ENCODE measurements at regions not wholly inside any gene's neighbourhood (a gene's known extent, or its start where the extent isn't known, plus 50 kb on each side); places are given as distances from the start of the nearest gene placed in this dataset.
"Not testable (repeated sequence)": the region's sequence is repeated elsewhere in the genome, so short reads cannot be mapped to it uniquely, and the experiment has no call there.

DNA sequence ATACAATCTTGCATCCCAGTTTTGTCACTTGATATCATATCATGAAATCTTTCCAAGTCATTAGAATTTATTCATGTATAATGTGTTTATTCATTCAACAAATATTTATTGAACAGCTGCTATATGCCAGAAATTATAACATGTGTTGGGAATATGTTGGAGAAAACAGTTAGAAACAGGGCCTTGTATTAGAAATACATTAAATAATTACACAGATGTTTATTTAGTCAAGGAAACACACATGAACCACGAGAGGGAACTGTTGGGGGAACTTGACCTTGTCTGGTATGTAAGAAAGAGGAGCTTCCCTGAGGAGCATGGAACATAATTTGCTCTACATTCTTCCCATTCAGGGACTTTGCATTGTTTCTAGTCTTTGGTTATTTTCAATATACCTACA is 191.7 kb upstream of the FRMD6 start:
- Histone ChIP-seq H3K36me3 (ENCODE audit: control insufficient read depth in 4 of 4, insufficient read depth in 4 of 4, low read length in 3 of 4) (no peaks in the 10 kb centered on the region), H3K4me3 (ENCODE audit: control insufficient read depth in 1 of 7, extremely low read depth in 1 of 7, insufficient read depth in 4 of 7, low read depth in 2 of 7, low read length in 6 of 7) (no peak overlapping the region), H3K27ac (ENCODE audit: insufficient read depth in 1 of 2, low read depth in 1 of 2, low read length in 2 of 2, poor library complexity in 1 of 2, severe bottlenecking in 2 of 2) (no peak overlapping the region), H3K27me3 (replicated peaks in 2 of 5; ENCODE audit: control insufficient read depth in 4 of 5, insufficient read depth in 5 of 5, low read length in 4 of 5) (no peaks in the 10 kb centered on the region), H3K9me3 (ENCODE audit: control extremely low read depth in 1 of 5, control insufficient read depth in 4 of 5, insufficient read depth in 2 of 5, low read depth in 1 of 5, low read length in 4 of 5) (peaks cover 0 to 2% (median 0%) of the 10 kb centered on the region in 5 experiments), H3K4me1 (ENCODE audit: control extremely low read depth in 1 of 4, control insufficient read depth in 4 of 4, insufficient read depth in 4 of 4, low read length in 3 of 4) (no peaks in the 10 kb centered on the region)
- POLR2A ChIA-PET = no interaction called here
- DNase-seq = no peak
- WGBS (ENCODE audit: insufficient coverage) = no CpG with 5 or more reads among the region's 1 CpG
- CTCF ChIA-PET = no interaction called here

- H3K27ac ChIP-seq (ENCODE audit: insufficient read depth in 1 of 2, low read depth in 1 of 2, low read length in 2 of 2, poor library complexity in 1 of 2, severe bottlenecking in 2 of 2) = no peak overlapping the region
- DNase-seq = no peak
- WGBS (ENCODE audit: insufficient coverage) = 83% methylated on average over 2 of the region's 3 CpGs
- ChIA-PET POLR2A (no interaction called here), CTCF (no interaction called here)
- no peaks in the 10 kb centered on the region for H3K9me3 ChIP-seq (ENCODE audit: control extremely low read depth in 1 of 5, control insufficient read depth in 4 of 5, insufficient read depth in 2 of 5, low read depth in 1 of 5, low read length in 4 of 5)
- H3K36me3 ChIP-seq (ENCODE audit: control insufficient read depth in 4 of 4, insufficient read depth in 4 of 4, low read length in 3 of 4) = no peaks in the 10 kb centered on the region
- no peak overlapping the region for H3K4me3 ChIP-seq (ENCODE audit: control insufficient read depth in 1 of 7, extremely low read depth in 1 of 7, insufficient read depth in 4 of 7, low read depth in 2 of 7, low read length in 6 of 7)
- H3K27me3 ChIP-seq (replicated peaks in 2 of 5; ENCODE audit: control insufficient read depth in 4 of 5, insufficient read depth in 5 of 5, low read length in 4 of 5) = no peaks in the 10 kb centered on the region
- no peaks in the 10 kb centered on the region for H3K4me1 ChIP-seq (ENCODE audit: control extremely low read depth in 1 of 4, control insufficient read depth in 4 of 4, insufficient read depth in 4 of 4, low read length in 3 of 4)
These were observed 189.5 kb upstream of the FRMD6 start for GRCh38 chr14:51462182-51462581.

- DNase-seq = no peak
- POLR2A ChIA-PET = no interaction called here
- no peak overlapping the region for H3K4me3 ChIP-seq (ENCODE audit: control insufficient read depth in 1 of 7, extremely low read depth in 1 of 7, insufficient read depth in 4 of 7, low read depth in 2 of 7, low read length in 6 of 7)
- no peaks in the 10 kb centered on the region for H3K36me3 ChIP-seq (ENCODE audit: control insufficient read depth in 4 of 4, insufficient read depth in 4 of 4, low read length in 3 of 4)
- H3K9me3 ChIP-seq (ENCODE audit: control extremely low read depth in 1 of 5, control insufficient read depth in 4 of 5, insufficient read depth in 2 of 5, low read depth in 1 of 5, low read length in 4 of 5) = no peaks in the 10 kb centered on the region
- no peaks in the 10 kb centered on the region for H3K4me1 ChIP-seq (ENCODE audit: control extremely low read depth in 1 of 4, control insufficient read depth in 4 of 4, insufficient read depth in 4 of 4, low read length in 3 of 4)
- CTCF ChIA-PET = no interaction called here
- H3K27me3 ChIP-seq (replicated peaks in 2 of 5; ENCODE audit: control insufficient read depth in 4 of 5, insufficient read depth in 5 of 5, low read length in 4 of 5) = no peaks in the 10 kb centered on the region
- no peak overlapping the region for H3K27ac ChIP-seq (ENCODE audit: insufficient read depth in 1 of 2, low read depth in 1 of 2, low read length in 2 of 2, poor library complexity in 1 of 2, severe bottlenecking in 2 of 2)
These were observed 189.0 kb upstream of the FRMD6 start for GRCh38 chr14:51462706-51463105.

GRCh38 chr14:51463461-51463860 is 188.2 kb upstream of the FRMD6 start:
- 100% methylated on average over 1 of the region's 1 CpG for WGBS (ENCODE audit: insufficient coverage)
- Histone ChIP-seq H3K4me1 (ENCODE audit: control extremely low read depth in 1 of 4, control insufficient read depth in 4 of 4, insufficient read depth in 4 of 4, low read length in 3 of 4) (no peaks in the 10 kb centered on the region), H3K36me3 (ENCODE audit: control insufficient read depth in 4 of 4, insufficient read depth in 4 of 4, low read length in 3 of 4) (no peaks in the 10 kb centered on the region), H3K4me3 (ENCODE audit: control insufficient read depth in 1 of 7, extremely low read depth in 1 of 7, insufficient read depth in 4 of 7, low read depth in 2 of 7, low read length in 6 of 7) (no peak overlapping the region), H3K27ac (ENCODE audit: insufficient read depth in 1 of 2, low read depth in 1 of 2, low read length in 2 of 2, poor library complexity in 1 of 2, severe bottlenecking in 2 of 2) (no peak overlapping the region), H3K27me3 (replicated peaks in 2 of 5; ENCODE audit: control insufficient read depth in 4 of 5, insufficient read depth in 5 of 5, low read length in 4 of 5) (no peaks in the 10 kb centered on the region), H3K9me3 (ENCODE audit: control extremely low read depth in 1 of 5, control insufficient read depth in 4 of 5, insufficient read depth in 2 of 5, low read depth in 1 of 5, low read length in 4 of 5) (no peaks in the 10 kb centered on the region)
- ChIA-PET CTCF (interaction anchor here (1.0 kb wide), 1 partner anchor 16 kb away, joined by 3 read pairs; no protein-coding TSS in a partner anchor), POLR2A (no interaction called here)
- no peak for DNase-seq

GRCh38 chr14:51464411-51464810 is 187.3 kb upstream of the FRMD6 start:
- Histone ChIP-seq H3K4me1 (ENCODE audit: control extremely low read depth in 1 of 4, control insufficient read depth in 4 of 4, insufficient read depth in 4 of 4, low read length in 3 of 4) (no peaks in the 10 kb centered on the region), H3K27ac (ENCODE audit: insufficient read depth in 1 of 2, low read depth in 1 of 2, low read length in 2 of 2, poor library complexity in 1 of 2, severe bottlenecking in 2 of 2) (no peak overlapping the region), H3K9me3 (ENCODE audit: control extremely low read depth in 1 of 5, control insufficient read depth in 4 of 5, insufficient read depth in 2 of 5, low read depth in 1 of 5, low read length in 4 of 5) (no peaks in the 10 kb centered on the region), H3K27me3 (replicated peaks in 2 of 5; ENCODE audit: control insufficient read depth in 4 of 5, insufficient read depth in 5 of 5, low read length in 4 of 5) (no peaks in the 10 kb centered on the region), H3K36me3 (ENCODE audit: control insufficient read depth in 4 of 4, insufficient read depth in 4 of 4, low read length in 3 of 4) (no peaks in the 10 kb centered on the region), H3K4me3 (ENCODE audit: control insufficient read depth in 1 of 7, extremely low read depth in 1 of 7, insufficient read depth in 4 of 7, low read depth in 2 of 7, low read length in 6 of 7) (no peak overlapping the region)
- WGBS (ENCODE audit: insufficient coverage) = 96% methylated on average over 6 of the region's 6 CpGs
- ChIA-PET CTCF (interaction anchor here (1.0 kb wide), 1 partner anchor 17 kb away, joined by 3 read pairs; no protein-coding TSS in a partner anchor), POLR2A (no interaction called here)
- DNase-seq = no peak

GRCh38 chr14:51465486-51465885 is 186.2 kb upstream of the FRMD6 start:
- POLR2A ChIA-PET = no interaction called here

DNA sequence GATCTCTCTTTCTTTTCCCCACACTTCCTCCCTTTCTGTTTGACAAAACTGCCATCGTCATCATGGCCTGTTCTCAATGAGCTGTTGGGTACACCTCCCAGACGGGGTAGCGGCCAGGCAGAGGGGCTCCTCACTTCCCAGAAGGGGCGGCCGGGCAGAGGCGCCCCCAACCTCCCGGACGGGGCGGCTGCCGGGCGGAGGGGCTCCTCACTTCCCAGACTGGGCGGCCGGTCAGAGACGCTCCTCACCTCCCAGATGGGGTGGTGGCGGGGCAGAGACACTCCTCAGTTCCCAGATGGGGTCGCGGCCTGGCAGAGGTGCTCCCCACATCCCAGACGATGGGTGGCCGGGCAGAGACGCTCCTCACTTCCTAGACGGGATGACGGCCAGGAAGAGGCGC is 184.3 kb upstream of the FRMD6 start:
- POLR2A ChIA-PET; H3K36me3 ChIP-seq (ENCODE audit: control insufficient read depth in 4 of 4, insufficient read depth in 4 of 4, low read length in 3 of 4); H3K9me3 ChIP-seq (ENCODE audit: control extremely low read depth in 1 of 5, control insufficient read depth in 4 of 5, insufficient read depth in 2 of 5, low read depth in 1 of 5, low read length in 4 of 5); H3K27ac ChIP-seq (ENCODE audit: insufficient read depth in 1 of 2, low read depth in 1 of 2, low read length in 2 of 2, poor library complexity in 1 of 2, severe bottlenecking in 2 of 2); H3K27me3 ChIP-seq (replicated peaks in 2 of 5; ENCODE audit: control insufficient read depth in 4 of 5, insufficient read depth in 5 of 5, low read length in 4 of 5); H3K4me3 ChIP-seq (ENCODE audit: control insufficient read depth in 1 of 7, extremely low read depth in 1 of 7, insufficient read depth in 4 of 7, low read depth in 2 of 7, low read length in 6 of 7); CTCF ChIA-PET; H3K4me1 ChIP-seq (ENCODE audit: control extremely low read depth in 1 of 4, control insufficient read depth in 4 of 4, insufficient read depth in 4 of 4, low read length in 3 of 4); DNase-seq: not testable (repeated sequence)
- WGBS (ENCODE audit: insufficient coverage) = 80% methylated on average over 1 of the region's 23 CpGs

More at GRCh38 chr14:51465486-51465885, 186.2 kb upstream of the FRMD6 start:
- H3K36me3 ChIP-seq (ENCODE audit: control insufficient read depth in 4 of 4, insufficient read depth in 4 of 4, low read length in 3 of 4) = no peaks in the 10 kb centered on the region
- no peaks in the 10 kb centered on the region for H3K4me1 ChIP-seq (ENCODE audit: control extremely low read depth in 1 of 4, control insufficient read depth in 4 of 4, insufficient read depth in 4 of 4, low read length in 3 of 4)
- no peaks in the 10 kb centered on the region for H3K27me3 ChIP-seq (replicated peaks in 2 of 5; ENCODE audit: control insufficient read depth in 4 of 5, insufficient read depth in 5 of 5, low read length in 4 of 5)
- no peaks in the 10 kb centered on the region for H3K9me3 ChIP-seq (ENCODE audit: control extremely low read depth in 1 of 5, control insufficient read depth in 4 of 5, insufficient read depth in 2 of 5, low read depth in 1 of 5, low read length in 4 of 5)
- WGBS (ENCODE audit: insufficient coverage) = no CpG with 5 or more reads among the region's 1 CpG
- DNase-seq = no peak
- H3K4me3 ChIP-seq (ENCODE audit: control insufficient read depth in 1 of 7, extremely low read depth in 1 of 7, insufficient read depth in 4 of 7, low read depth in 2 of 7, low read length in 6 of 7) = no peak overlapping the region
- no peak overlapping the region for H3K27ac ChIP-seq (ENCODE audit: insufficient read depth in 1 of 2, low read depth in 1 of 2, low read length in 2 of 2, poor library complexity in 1 of 2, severe bottlenecking in 2 of 2)
- CTCF ChIA-PET = no interaction called here
